T1000 (cell line): ENCODE measurements at regions not wholly inside any gene's neighbourhood (a gene's known extent, or its start where the extent isn't known, plus 50 kb on each side); places are given as distances from the start of the nearest gene placed in this dataset.

ENCODE experiments used
- DNase-seq: peaks from one replicate; lab custom pipeline; 2025; ENCODE audit warnings: mixed read lengths; lab: John Stamatoyannopoulos, UW

DNA sequence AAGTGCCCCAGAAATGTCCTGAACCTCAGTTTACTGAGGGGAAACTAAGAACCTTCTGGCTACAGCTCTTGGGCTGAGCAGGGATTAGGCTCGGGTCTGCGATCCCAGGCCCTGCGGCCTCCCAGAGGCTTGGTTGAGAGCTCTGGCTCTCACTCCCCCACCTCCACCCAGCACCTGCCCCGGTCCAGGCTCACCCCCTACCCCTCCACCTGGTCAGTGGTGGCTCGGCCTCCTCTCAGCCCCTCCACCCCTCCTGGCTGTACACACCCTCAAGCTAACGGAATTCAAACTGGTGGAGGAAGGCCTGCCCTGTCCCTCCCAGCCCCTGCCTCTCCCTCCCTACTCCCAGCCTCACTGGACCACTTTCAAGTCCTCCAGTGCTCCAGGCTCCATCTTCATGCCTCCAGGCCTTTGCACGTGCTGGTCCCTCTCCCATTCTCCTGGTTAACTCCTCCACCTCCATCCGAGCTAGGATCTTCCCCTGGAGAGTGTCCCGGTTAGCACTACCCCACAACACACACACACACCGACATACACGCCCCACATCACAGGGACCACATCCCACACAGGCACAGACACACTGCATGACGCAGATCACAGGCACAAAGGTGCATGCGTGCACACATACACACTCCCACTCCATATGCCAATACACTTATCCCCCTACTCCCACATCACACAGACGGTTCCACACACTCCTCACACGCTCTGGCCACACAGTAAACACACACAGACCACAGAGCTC is 130.9 kb downstream of the C9orf50 start:
- DNase-seq: no peak

GRCh38 chr9:129487658-129488483 is 133.0 kb downstream of the C9orf50 start:
- DNase-seq: no peak

- no peak for DNase-seq
These were observed 133.9 kb downstream of the C9orf50 start for GRCh38 chr9:129486756-129487657.

DNA sequence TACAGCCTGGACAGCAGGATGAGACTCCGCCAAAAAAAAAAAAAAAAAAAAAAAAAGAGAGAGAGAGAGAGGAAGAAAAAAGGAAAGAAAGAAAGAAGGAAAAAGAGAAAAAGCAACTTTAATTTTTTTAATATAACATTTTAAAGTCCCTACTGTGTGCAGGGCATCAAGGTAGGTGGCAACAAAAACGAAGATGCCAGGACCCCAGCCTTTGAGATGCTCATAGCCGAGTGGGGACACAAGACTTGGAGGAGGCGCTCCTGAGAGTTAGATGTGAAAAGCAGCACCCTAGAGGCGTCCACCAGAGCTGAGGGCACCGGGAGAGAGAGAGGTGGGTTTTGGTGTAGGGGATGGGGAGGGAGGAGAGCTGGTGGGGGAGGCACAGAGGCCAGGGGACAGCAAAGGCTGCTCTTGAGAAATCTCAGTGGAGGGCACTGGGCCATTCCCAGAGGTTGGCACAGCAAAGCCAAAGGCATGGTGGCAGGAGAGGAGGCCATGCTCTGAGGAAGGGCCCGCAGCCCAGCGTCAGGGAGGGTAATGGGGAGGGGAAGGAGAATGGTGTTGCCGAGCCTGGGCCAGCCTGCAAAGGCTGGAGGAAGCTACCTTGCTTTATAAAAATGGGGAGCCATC is 135.6 kb downstream of the C9orf50 start:
- DNase-seq: no peak

GRCh38 chr9:129484352-129485000 is 136.4 kb downstream of the C9orf50 start:
- DNase-seq: no peak

DNA sequence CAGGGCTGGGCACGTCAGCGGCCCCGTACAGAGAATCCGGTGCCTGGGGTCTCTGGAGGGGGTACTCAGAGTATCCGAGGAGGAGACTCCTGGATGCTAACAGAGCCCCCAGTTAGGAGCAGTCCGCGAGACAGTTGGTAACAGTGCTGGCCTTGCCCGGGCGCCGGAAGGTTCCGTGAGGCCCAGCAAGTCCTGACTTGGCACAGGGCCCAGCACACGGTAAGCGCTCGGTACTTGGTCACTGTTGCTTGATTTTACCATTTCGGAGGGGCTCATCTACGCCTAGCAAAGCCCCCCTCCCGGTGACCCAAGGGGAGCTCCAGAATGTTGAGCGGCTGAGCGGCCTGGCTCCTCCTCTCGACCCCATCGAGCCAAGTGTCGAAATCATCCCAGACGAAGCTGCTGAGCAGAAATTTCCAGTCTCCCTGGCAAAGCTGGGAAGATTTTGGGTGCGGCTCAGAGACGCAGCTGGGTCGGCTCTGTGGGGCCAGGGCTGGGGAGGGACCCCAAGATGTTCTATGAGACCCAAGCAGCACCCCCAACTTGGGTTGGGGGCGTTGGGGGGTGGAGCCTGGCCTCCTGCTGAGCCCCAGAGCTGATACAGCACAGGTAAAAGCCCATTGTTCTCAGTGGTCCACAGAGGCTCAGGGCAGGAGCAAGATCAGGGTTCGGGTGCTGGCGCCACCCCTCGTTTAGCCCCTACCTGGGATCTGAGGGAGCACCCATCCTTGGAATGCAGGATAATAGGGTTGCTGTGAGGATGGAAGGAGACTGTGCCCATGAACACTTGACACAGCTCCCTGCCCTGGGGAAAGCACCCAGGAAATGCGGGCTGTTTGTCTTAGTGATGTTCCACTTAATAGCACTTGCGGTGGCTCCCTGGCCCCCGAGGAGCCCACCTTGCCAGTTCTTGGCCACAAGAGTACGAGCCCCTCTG is 137.2 kb downstream of the C9orf50 start:
- DNase-seq: peak; percentile 66

- peak; percentile 81 for DNase-seq
These were observed 138.1 kb downstream of the C9orf50 start for GRCh38 chr9:129482521-129483414.

DNA sequence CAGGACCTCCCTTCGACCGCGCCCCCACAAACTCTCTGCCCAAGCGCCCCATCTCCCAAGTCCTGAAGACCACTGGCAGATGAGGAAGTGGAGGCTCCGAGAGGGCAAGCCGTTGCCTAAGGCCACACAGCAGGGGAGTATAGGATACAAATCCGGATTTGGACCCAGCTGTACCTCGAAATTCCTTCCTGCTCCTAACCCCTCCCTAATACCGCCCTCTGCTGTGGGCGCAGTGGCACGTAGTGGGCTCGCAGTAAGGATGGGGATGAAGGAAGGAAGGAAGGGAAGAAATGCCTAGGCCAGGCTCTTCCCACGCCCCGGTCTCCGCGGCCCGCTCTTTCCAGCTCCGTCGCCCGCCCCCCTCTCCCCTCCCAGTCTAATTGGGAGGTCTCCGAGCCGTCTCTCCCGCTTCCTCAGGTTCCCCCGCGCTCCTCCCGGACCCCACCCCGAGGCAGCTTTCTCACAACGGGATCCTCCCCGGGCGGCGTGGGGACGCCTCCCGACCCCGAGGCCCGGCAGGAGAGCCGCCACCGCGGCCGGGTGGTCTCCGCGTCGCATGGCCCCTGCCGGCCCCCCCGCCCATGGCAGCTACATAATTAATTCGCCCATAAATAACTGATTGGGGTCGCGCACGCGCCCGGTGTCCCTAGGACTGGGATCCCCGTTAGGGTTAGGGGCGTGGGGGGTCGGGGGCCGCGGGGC is 138.9 kb downstream of the C9orf50 start:
- no peak for DNase-seq

DNA sequence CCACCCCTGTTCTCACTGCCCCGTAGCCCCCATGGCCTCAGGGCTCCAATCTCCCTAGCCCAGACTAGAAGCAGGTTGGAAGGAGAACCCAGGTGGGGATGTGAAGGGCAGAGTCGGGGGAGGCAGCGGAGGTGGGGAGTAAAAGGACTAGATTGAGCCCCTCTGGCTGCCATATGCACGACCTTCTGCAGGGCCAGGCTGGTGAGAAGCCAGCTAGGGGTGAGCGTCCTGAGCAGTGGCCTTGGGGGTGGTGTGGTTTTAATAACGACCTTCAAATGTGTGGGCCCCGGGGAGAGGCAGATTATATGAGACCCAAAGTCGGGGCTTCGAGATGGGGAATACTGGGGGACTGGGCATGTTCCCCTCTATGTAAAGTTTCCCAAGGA is 139.5 kb downstream of the C9orf50 start:
- no peak for DNase-seq

DNA sequence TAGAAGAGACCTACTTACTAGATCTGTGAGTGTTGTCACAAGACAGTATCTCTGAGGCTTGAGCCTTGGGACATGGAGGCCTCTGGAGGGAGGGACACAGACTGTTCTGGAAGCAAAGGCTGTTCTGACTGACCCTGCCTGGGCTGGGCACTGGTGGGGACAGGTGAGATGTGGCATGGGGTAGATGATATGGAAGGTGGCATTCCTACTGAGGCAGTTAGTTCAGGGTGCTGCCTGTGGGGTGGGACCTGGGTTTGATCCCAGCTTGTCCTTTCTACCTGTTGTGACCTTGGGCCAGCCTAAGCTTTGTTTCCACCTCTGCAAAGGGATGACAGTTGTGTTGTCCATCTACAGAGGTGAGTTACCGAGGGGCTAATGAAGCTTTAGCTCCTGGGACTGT is 140.2 kb downstream of the C9orf50 start:
- no peak for DNase-seq

- no peak for DNase-seq
These were observed 140.7 kb downstream of the C9orf50 start for GRCh38 chr9:129480227-129480626.

- no peak for DNase-seq
These were observed 141.3 kb downstream of the C9orf50 start for GRCh38 chr9:129479631-129480011.

DNA sequence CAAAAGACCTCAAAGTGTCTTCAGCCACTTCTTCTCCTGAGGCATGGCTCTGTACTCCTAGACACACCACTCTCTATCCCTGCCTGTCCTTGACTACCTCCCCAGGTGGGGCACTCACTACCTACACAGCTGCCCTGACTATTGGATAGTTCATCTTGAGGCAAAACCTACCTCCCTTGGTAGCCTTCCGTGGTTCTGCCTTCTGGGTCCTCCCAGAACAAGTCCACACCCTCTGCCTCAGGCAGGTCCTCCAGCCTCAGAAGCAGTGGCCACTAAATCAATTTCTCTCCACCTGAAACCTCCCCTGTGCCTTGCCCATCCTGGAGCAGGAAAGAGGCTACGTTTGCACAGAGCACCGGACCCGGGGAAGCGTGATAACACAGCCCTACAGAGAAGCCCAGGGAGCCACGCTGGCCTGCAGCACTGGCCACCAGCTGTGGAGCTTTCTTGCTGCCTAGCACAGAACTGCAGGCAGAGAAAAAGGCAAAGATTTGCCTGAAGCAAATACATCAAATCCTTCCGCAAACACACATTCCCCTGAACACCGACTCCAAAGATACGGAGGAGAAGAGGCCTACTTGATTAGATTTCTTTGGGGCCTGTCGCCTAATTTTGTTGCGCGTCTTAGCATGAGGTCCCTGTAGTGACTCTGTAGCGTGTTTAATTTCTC is 141.8 kb downstream of the C9orf50 start:
- no peak for DNase-seq

- DNase-seq: no peak
These were observed 142.4 kb downstream of the C9orf50 start for GRCh38 chr9:129478461-129478860.

- DNase-seq: no peak
These were observed 143.9 kb downstream of the C9orf50 start for GRCh38 chr9:129476821-129477611.

GRCh38 chr9:129474740-129475404 is 146.0 kb downstream of the C9orf50 start:
- DNase-seq: no peak
